ENCODE measurements at regions not wholly inside any gene's neighbourhood (a gene's known extent, or its start where the extent isn't known, plus 50 kb on each side); places are given as distances from the start of the nearest gene placed in this dataset.

GRCh38 chr4:133618963-133619362 lies 469.9 kb downstream of the PCDH10 start:
- Histone ChIP-seq H3K4me2 (ENCODE audit: low read length, poor library complexity, severe bottlenecking) (no peak overlapping the region), H2AFZ (ENCODE audit: low read depth, low read length) (no peak overlapping the region), H3K4me1 (ENCODE audit: control insufficient read depth, insufficient read depth, low read depth, low read length) (no peaks in the 10 kb centered on the region), H3K4me3 (ENCODE audit: insufficient read depth in 1 of 2, low read depth in 1 of 2, low read length in 2 of 2) (no peak overlapping the region), H3K27ac (ENCODE audit: low read length, poor library complexity, severe bottlenecking) (no peak overlapping the region), H3K79me1 (replicated peaks; ENCODE audit: low read length, poor library complexity, severe bottlenecking) (no peaks in the 10 kb centered on the region), H3K18ac (ENCODE audit: low read depth in 1 of 2, low read length in 2 of 2) (no peak overlapping the region), H3K23ac (ENCODE audit: low read length in 2 of 2) (no peak overlapping the region), H3K9me3 (ENCODE audit: control insufficient read depth, low read length) (peaks cover 3% of the 10 kb centered on the region), H4K8ac (ENCODE audit: low read length) (no peak overlapping the region), H3K27me3 (ENCODE audit: control insufficient read depth in 1 of 2, insufficient read depth in 1 of 2, low read length in 2 of 2) (no peaks in the 10 kb centered on the region), H3K4ac (ENCODE audit: low read depth in 1 of 2, low read length in 2 of 2) (no peak overlapping the region), H2BK12ac (ENCODE audit: low read length in 2 of 2) (no peak overlapping the region), H2BK15ac (ENCODE audit: low read depth, poor library complexity, severe bottlenecking) (no peak overlapping the region), H3K14ac (ENCODE audit: low read length in 2 of 2) (no peak overlapping the region), H4K91ac (ENCODE audit: low read length) (no peak overlapping the region), H2BK5ac (ENCODE audit: low read depth, low read length, poor library complexity, severe bottlenecking) (no peak overlapping the region), H2BK120ac (ENCODE audit: low read depth, low read length) (no peak overlapping the region), H3K36me3 (ENCODE audit: control insufficient read depth in 1 of 2, insufficient read depth in 2 of 2, low read depth in 1 of 2, low read length in 2 of 2) (no peaks in the 10 kb centered on the region), H3K9ac (ENCODE audit: low read length) (no peak overlapping the region), H2AK5ac (ENCODE audit: low read length, severe bottlenecking) (no peak overlapping the region)
- WGBS = 94% methylated on average over 1 of the region's 1 CpG
- DNase-seq = no peak

- Histone ChIP-seq H2BK12ac (ENCODE audit: low read length in 2 of 2) (no peak overlapping the region), H3K79me1 (replicated peaks; ENCODE audit: low read length, poor library complexity, severe bottlenecking) (no peaks in the 10 kb centered on the region), H4K8ac (ENCODE audit: low read length) (no peak overlapping the region), H3K23ac (ENCODE audit: low read length in 2 of 2) (no peak overlapping the region), H3K4ac (ENCODE audit: low read depth in 1 of 2, low read length in 2 of 2) (no peak overlapping the region), H3K4me3 (ENCODE audit: insufficient read depth in 1 of 2, low read depth in 1 of 2, low read length in 2 of 2) (no peak overlapping the region), H3K4me2 (ENCODE audit: low read length, poor library complexity, severe bottlenecking) (no peak overlapping the region), H3K27me3 (ENCODE audit: control insufficient read depth in 1 of 2, insufficient read depth in 1 of 2, low read length in 2 of 2) (no peaks in the 10 kb centered on the region), H3K9ac (ENCODE audit: low read length) (no peak overlapping the region), H2AK5ac (ENCODE audit: low read length, severe bottlenecking) (no peak overlapping the region), H3K4me1 (ENCODE audit: control insufficient read depth, insufficient read depth, low read depth, low read length) (no peaks in the 10 kb centered on the region), H3K18ac (ENCODE audit: low read depth in 1 of 2, low read length in 2 of 2) (no peak overlapping the region), H2BK15ac (ENCODE audit: low read depth, poor library complexity, severe bottlenecking) (no peak overlapping the region), H3K9me3 (ENCODE audit: control insufficient read depth, low read length) (peaks cover 8% of the 10 kb centered on the region), H2AFZ (ENCODE audit: low read depth, low read length) (no peak overlapping the region), H4K91ac (ENCODE audit: low read length) (no peak overlapping the region), H2BK5ac (ENCODE audit: low read depth, low read length, poor library complexity, severe bottlenecking) (no peak overlapping the region), H3K14ac (ENCODE audit: low read length in 2 of 2) (no peak overlapping the region), H2BK120ac (ENCODE audit: low read depth, low read length) (no peak overlapping the region), H3K36me3 (ENCODE audit: control insufficient read depth in 1 of 2, insufficient read depth in 2 of 2, low read depth in 1 of 2, low read length in 2 of 2) (no peaks in the 10 kb centered on the region), H3K27ac (ENCODE audit: low read length, poor library complexity, severe bottlenecking) (no peak overlapping the region)
- 57% methylated on average over 2 of the region's 2 CpGs for WGBS
- DNase-seq = no peak
These were observed 450.9 kb downstream of the PCDH10 start for GRCh38 chr4:133600008-133600407.

- Histone ChIP-seq H3K4me2 (ENCODE audit: low read length, poor library complexity, severe bottlenecking) (no peak overlapping the region), H3K9ac (ENCODE audit: low read length) (no peak overlapping the region), H3K4me3 (ENCODE audit: insufficient read depth in 1 of 2, low read depth in 1 of 2, low read length in 2 of 2) (no peak overlapping the region), H3K36me3 (ENCODE audit: control insufficient read depth in 1 of 2, insufficient read depth in 2 of 2, low read depth in 1 of 2, low read length in 2 of 2) (no peaks in the 10 kb centered on the region), H2AFZ (ENCODE audit: low read depth, low read length) (no peak overlapping the region), H3K27me3 (ENCODE audit: control insufficient read depth in 1 of 2, insufficient read depth in 1 of 2, low read length in 2 of 2) (no peaks in the 10 kb centered on the region), H3K4ac (ENCODE audit: low read depth in 1 of 2, low read length in 2 of 2) (no peak overlapping the region), H4K8ac (ENCODE audit: low read length) (no peak overlapping the region), H4K91ac (ENCODE audit: low read length) (no peak overlapping the region), H3K14ac (ENCODE audit: low read length in 2 of 2) (no peak overlapping the region), H2BK15ac (ENCODE audit: low read depth, poor library complexity, severe bottlenecking) (no peak overlapping the region), H2AK5ac (ENCODE audit: low read length, severe bottlenecking) (no peak overlapping the region), H3K18ac (ENCODE audit: low read depth in 1 of 2, low read length in 2 of 2) (no peak overlapping the region), H3K9me3 (ENCODE audit: control insufficient read depth, low read length) (no peaks in the 10 kb centered on the region), H2BK5ac (ENCODE audit: low read depth, low read length, poor library complexity, severe bottlenecking) (no peak overlapping the region), H2BK12ac (ENCODE audit: low read length in 2 of 2) (no peak overlapping the region), H3K27ac (ENCODE audit: low read length, poor library complexity, severe bottlenecking) (no peak overlapping the region), H3K23ac (ENCODE audit: low read length in 2 of 2) (no peak overlapping the region), H3K79me1 (replicated peaks; ENCODE audit: low read length, poor library complexity, severe bottlenecking) (no peaks in the 10 kb centered on the region), H3K4me1 (ENCODE audit: control insufficient read depth, insufficient read depth, low read depth, low read length) (no peaks in the 10 kb centered on the region), H2BK120ac (ENCODE audit: low read depth, low read length) (no peak overlapping the region)
- no peak for DNase-seq
- 36% methylated on average over 5 of the region's 6 CpGs for WGBS
These were observed 449.7 kb downstream of the PCDH10 start for GRCh38 chr4:133598779-133599178.

- no peak overlapping the region for H3K4ac ChIP-seq (ENCODE audit: low read depth in 1 of 2, low read length in 2 of 2)
- no peak overlapping the region for H2BK12ac ChIP-seq (ENCODE audit: low read length in 2 of 2)
- no peak overlapping the region for H2AFZ ChIP-seq (ENCODE audit: low read depth, low read length)
- no peak overlapping the region for H2BK5ac ChIP-seq (ENCODE audit: low read depth, low read length, poor library complexity, severe bottlenecking)
- no peak overlapping the region for H3K9ac ChIP-seq (ENCODE audit: low read length)
- no CpG with 5 or more reads among the region's 1 CpG for WGBS
- no peak overlapping the region for H3K27ac ChIP-seq (ENCODE audit: low read length, poor library complexity, severe bottlenecking)
- no peak for DNase-seq
- no peak overlapping the region for H2AK5ac ChIP-seq (ENCODE audit: low read length, severe bottlenecking)
- no peaks in the 10 kb centered on the region for H3K36me3 ChIP-seq (ENCODE audit: control insufficient read depth in 1 of 2, insufficient read depth in 2 of 2, low read depth in 1 of 2, low read length in 2 of 2)
- no peak overlapping the region for H2BK120ac ChIP-seq (ENCODE audit: low read depth, low read length)
- H4K91ac ChIP-seq (ENCODE audit: low read length) = no peak overlapping the region
- H3K14ac ChIP-seq (ENCODE audit: low read length in 2 of 2) = no peak overlapping the region
- no peaks in the 10 kb centered on the region for H3K79me1 ChIP-seq (replicated peaks; ENCODE audit: low read length, poor library complexity, severe bottlenecking)
- H3K4me3 ChIP-seq (ENCODE audit: insufficient read depth in 1 of 2, low read depth in 1 of 2, low read length in 2 of 2) = no peak overlapping the region
- no peak overlapping the region for H4K8ac ChIP-seq (ENCODE audit: low read length)
- H3K23ac ChIP-seq (ENCODE audit: low read length in 2 of 2) = no peak overlapping the region
- no peak overlapping the region for H2BK15ac ChIP-seq (ENCODE audit: low read depth, poor library complexity, severe bottlenecking)
- no peak overlapping the region for H3K4me2 ChIP-seq (ENCODE audit: low read length, poor library complexity, severe bottlenecking)
- no peaks in the 10 kb centered on the region for H3K27me3 ChIP-seq (ENCODE audit: control insufficient read depth in 1 of 2, insufficient read depth in 1 of 2, low read length in 2 of 2)
- no peaks in the 10 kb centered on the region for H3K9me3 ChIP-seq (ENCODE audit: control insufficient read depth, low read length)
- H3K4me1 ChIP-seq (ENCODE audit: control insufficient read depth, insufficient read depth, low read depth, low read length) = no peaks in the 10 kb centered on the region
- H3K18ac ChIP-seq (ENCODE audit: low read depth in 1 of 2, low read length in 2 of 2) = no peak overlapping the region
These were observed 448.2 kb downstream of the PCDH10 start for GRCh38 chr4:133597251-133597650.
